Body of pancreas (tissue), 4 donors: ENCODE measurements at regions not wholly inside any gene's neighbourhood (a gene's known extent, or its start where the extent isn't known, plus 50 kb on each side); places are given as distances from the start of the nearest gene placed in this dataset.

ENCODE experiments used
- CTCF ChIP-seq, 7 experiments: fragments of 450-650 bp in 4 of 7; fragments of 200-600 bp in 3 of 7; sonication (generic) in 3 of 7; IDR thresholded peaks; one replicate each; pipeline ENCODE4 v1.5.1; 2016 to 2019; ENCODE audit warnings: antibody characterized with exemption in 7 of 7
- POLR2A ChIP-seq, 3 donors: fragments of 450-650 bp; IDR thresholded peaks; one replicate each; pipeline ENCODE4 v1.6.1; 2016; ENCODE audit warnings: antibody characterized with exemption in 3 of 3, mild to moderate bottlenecking in 2 of 3

GRCh38 chr1:196049407-196049806 is 558.8 kb downstream of the KCNT2 start:
- TF ChIP-seq CTCF (IDR thresholded peaks at IDR 0.05), result no peak
- no peak for TF ChIP-seq POLR2A (IDR thresholded peaks at IDR 0.05)
